T-cell (primary cell): ENCODE measurements at regions not wholly inside any gene's neighbourhood (a gene's known extent, or its start where the extent isn't known, plus 50 kb on each side); places are given as distances from the start of the nearest gene placed in this dataset.

Experiments used
- ATAC-seq, 4 experiments: fragments of 200-7000 bp in 3 of 4; fragments of 150-1000 bp in 1 of 4; cut with Tn5 transposase; replicated peaks in 1 of 4; 1 replicate in 3 of 4; 2 replicates in 1 of 4; pipeline ENCODE4 v1.10.0; 2021; ENCODE audit warnings: moderate library complexity in 3 of 4, mild to moderate bottlenecking in 2 of 4, moderate number of reproducible peaks in 1 of 4
- CTCF ChIA-PET, 2 donors: fragments of 300-600 bp; sonication (Branson Sonifier 250); formaldehyde crosslinking; loops; one replicate each; lab custom pipeline; 2022; ENCODE audit warnings: antibody characterized with exemption in 2 of 2; lab: Charles Lee
- POLR2A ChIA-PET, 2 donors: fragments of 300-600 bp; sonication (Branson Sonifier 250); formaldehyde crosslinking; loops; one replicate each; lab custom pipeline; 2022; ENCODE audit warnings: antibody characterized with exemption in 2 of 2; lab: Charles Lee
- DNase-seq, 35 experiments: peaks; one replicate each; pipeline versions ENCODE4 v3.0.0 to v3.0.0-alpha.2; 2013 to 2023
- H3K27ac ChIP-seq: one replicate; pipeline ENCODE4 v1.5.1; 2013; ENCODE audit warnings: low read length
- H3K27me3 ChIP-seq, 2 experiments: replicated peaks in 1 of 2; 1 replicate in 1 of 2; 2 replicates in 1 of 2; pipeline versions ENCODE4 v1.6.1 to v1.7.0; 2013; ENCODE audit warnings: low read length in 1 of 2, mixed read lengths in 1 of 2; ENCODE audit not compliant: control insufficient read depth in 2 of 2, insufficient read depth in 2 of 2; ENCODE audit errors: extremely low read depth in 1 of 2
- H3K36me3 ChIP-seq, 2 donors: 1 replicate in 1 of 2; 2 replicates in 1 of 2; pipeline versions ENCODE4 v1.6.1 to v1.7.0; 2013; ENCODE audit warnings: low read length in 1 of 2; ENCODE audit not compliant: control insufficient read depth in 2 of 2, insufficient read depth in 1 of 2; ENCODE audit errors: extremely low read depth in 1 of 2
- H3K4me1 ChIP-seq, 2 experiments: 1 replicate in 1 of 2; 2 replicates in 1 of 2; pipeline versions ENCODE4 v1.6.1 to v1.7.0; 2013; ENCODE audit warnings: low read length in 2 of 2, mixed read lengths in 1 of 2; ENCODE audit not compliant: insufficient read depth in 2 of 2, control insufficient read depth in 1 of 2; ENCODE audit errors: extremely low read depth in 1 of 2
- H3K4me3 ChIP-seq, 2 donors: 1 replicate in 1 of 2; 2 replicates in 1 of 2; pipeline versions ENCODE4 v1.5.1 to v1.7.0; 2013; ENCODE audit warnings: mild to moderate bottlenecking in 2 of 2, low read length in 1 of 2, moderate library complexity in 1 of 2; ENCODE audit not compliant: control insufficient read depth in 1 of 2; ENCODE audit errors: extremely low read depth in 1 of 2
- H3K9me3 ChIP-seq: 2 replicates; pipeline ENCODE4 v1.7.0; 2013
- H3K27ac Mint-ChIP-seq, 2 donors: one replicate each; pipeline ENCODE4 v1.8.0; 2020 to 2021; ENCODE audit warnings: mild to moderate bottlenecking in 2 of 2, mixed read lengths in 2 of 2
- H3K27me3 Mint-ChIP-seq, 2 donors: one replicate each; pipeline ENCODE4 v1.8.0; 2021 to 2022; ENCODE audit warnings: mixed read lengths in 2 of 2
- H3K36me3 Mint-ChIP-seq: one replicate; pipeline ENCODE4 v1.8.0; 2021; ENCODE audit warnings: mixed read lengths
- H3K4me1 Mint-ChIP-seq, 3 donors: one replicate each; pipeline ENCODE4 v1.8.0; 2020 to 2022; ENCODE audit warnings: mixed read lengths in 3 of 3, mild to moderate bottlenecking in 1 of 3
- H3K4me3 Mint-ChIP-seq, 3 donors: one replicate each; pipeline ENCODE4 v1.8.0; 2020 to 2022; ENCODE audit warnings: mild to moderate bottlenecking in 3 of 3, mixed read lengths in 3 of 3, moderate library complexity in 3 of 3
- H3K9me3 Mint-ChIP-seq, 3 donors: one replicate each; pipeline ENCODE4 v1.8.0; 2020 to 2022; ENCODE audit warnings: mixed read lengths in 3 of 3
- WGBS: methylation state at CpG from one replicate; pipeline ENCODE4 v1.1.5; 2013; ENCODE audit warnings: missing lambda C conversion rate; ENCODE audit not compliant: insufficient coverage; 5-methylcytosine and 5-hydroxymethylcytosine counted together

DNA sequence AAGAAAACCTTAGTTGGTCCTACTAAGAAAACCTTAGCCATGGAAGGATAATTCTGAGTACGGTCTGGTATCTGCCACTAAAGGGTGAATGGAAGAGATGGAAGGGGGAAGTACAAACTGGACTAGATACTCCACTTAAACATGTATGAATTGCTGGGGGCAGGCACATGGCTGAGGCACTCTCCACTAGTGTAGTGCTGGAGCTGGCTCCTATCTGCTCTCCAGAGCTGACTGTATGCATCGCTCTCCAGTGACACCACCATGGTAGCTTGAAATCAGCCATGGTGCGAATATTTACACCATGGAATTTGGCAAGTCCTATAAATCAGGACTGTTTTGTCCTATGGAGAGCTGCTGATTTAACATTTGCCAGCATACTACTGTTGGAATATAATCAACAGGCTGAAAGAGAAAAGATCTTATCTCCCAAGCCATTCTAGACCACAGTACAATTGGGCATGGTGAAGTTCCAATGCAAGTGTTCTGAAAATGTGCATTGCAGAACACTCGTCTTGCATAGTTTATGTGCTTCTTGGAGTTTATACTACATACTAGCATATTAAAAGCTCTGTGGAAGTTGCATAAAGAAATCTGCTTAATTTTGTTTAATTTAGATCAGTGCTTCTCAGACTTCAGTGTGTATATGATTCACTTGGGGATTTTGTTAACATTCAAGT, 277.4 kb downstream of the TDRD15 start:
- POLR2A ChIA-PET, result no interaction called here
- CTCF ChIA-PET, result no interaction called here
- Mint-ChIP-seq H3K4me1 (no peaks in the 10 kb centered on the region), H3K27me3 (no peaks in the 10 kb centered on the region), H3K27ac (no peak overlapping the region), H3K36me3 (no peaks in the 10 kb centered on the region), H3K9me3 (peaks cover 0 to 10% (median 0%) of the 10 kb centered on the region in 3 donors), H3K4me3 (no peak overlapping the region)
- WGBS, result 75% methylated on average over 2 of the region's 4 CpGs
- H3K4me1 ChIP-seq, result no peaks in the 10 kb centered on the region
- H3K27me3 ChIP-seq, result no peaks in the 10 kb centered on the region
- H3K9me3 ChIP-seq, result no peaks in the 10 kb centered on the region
- H3K4me3 ChIP-seq, result no peak overlapping the region
- DNase-seq, result no peak
- H3K27ac ChIP-seq, result no peak overlapping the region
- H3K36me3 ChIP-seq, result no peaks in the 10 kb centered on the region
- no peak for ATAC-seq

DNA sequence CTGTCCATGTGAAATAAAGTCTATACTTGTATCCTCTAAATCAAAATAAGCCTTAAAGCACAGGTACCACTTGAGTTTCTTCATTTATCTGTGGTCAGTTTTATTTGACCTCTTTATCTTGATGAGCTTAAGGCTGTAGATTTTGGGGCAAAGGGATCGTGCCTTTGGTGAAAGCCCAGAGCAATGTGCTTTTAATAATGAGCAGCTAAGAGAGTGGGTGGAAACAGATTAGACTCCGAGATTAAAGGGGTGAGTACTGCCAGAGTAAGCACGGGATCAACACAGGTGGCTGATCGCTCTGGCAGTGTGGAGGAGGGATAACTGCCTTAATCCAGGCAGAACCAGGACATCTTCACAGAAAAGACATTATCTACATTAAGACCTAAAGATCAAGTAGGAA, 280.4 kb downstream of the TDRD15 start:
- Histone ChIP-seq H3K27me3 (no peaks in the 10 kb centered on the region), H3K27ac (no peak overlapping the region), H3K4me1 (no peaks in the 10 kb centered on the region), H3K9me3 (no peaks in the 10 kb centered on the region), H3K36me3 (no peaks in the 10 kb centered on the region), H3K4me3 (no peak overlapping the region)
- Mint-ChIP-seq H3K27me3 (no peaks in the 10 kb centered on the region), H3K27ac (no peak overlapping the region), H3K36me3 (no peaks in the 10 kb centered on the region), H3K4me3 (no peak overlapping the region), H3K9me3 (peaks cover 0 to 4% (median 0%) of the 10 kb centered on the region in 3 donors), H3K4me1 (no peaks in the 10 kb centered on the region)
- no peak for DNase-seq
- WGBS, result 75% methylated on average over 1 of the region's 4 CpGs
- CTCF ChIA-PET, result no interaction called here
- no peak for ATAC-seq
- POLR2A ChIA-PET, result no interaction called here

DNA sequence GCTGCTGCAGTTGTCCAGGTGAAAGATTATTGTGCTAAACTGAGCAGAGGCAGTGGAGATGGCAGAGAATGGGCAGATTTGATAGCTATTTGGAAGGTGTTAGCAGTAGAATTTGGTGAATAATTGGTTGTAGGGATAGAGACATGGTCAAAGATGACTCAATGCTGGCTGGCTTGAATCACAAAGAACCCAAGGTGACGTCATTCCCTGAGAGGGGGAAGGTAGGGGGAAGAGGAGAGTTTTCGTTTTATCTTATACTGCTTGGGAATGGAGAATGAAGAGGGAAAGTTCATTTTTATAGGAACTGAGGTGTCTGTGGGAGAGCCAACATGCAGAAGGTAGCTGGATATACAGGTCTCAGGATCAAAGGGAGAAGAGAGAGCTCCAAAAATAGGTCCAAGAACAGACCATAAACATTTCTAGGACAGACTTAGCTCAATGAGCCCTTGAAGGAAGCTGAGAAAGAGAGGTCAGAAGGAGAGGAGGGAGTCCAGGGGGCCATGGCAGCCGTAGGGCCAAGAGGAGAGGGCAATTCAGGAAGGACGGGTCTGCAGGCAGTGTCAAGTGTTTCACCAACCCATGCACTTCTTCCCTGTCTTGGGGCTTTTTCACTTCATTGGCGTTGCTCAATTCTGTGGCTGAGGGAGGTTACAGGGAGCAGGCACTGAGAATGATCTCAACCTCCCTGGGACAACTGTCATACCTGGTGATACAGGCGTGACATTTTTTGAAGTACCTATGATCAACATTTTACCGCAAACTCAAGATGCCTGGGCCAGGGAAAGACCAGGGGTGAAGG, 281.3 kb downstream of the TDRD15 start:
- Histone ChIP-seq H3K36me3 (no peaks in the 10 kb centered on the region), H3K4me1 (no peaks in the 10 kb centered on the region), H3K27ac (no peak overlapping the region), H3K27me3 (no peaks in the 10 kb centered on the region), H3K4me3 (no peak overlapping the region), H3K9me3 (no peaks in the 10 kb centered on the region)
- Mint-ChIP-seq H3K36me3 (no peaks in the 10 kb centered on the region), H3K9me3 (peaks cover 0 to 11% (median 0%) of the 10 kb centered on the region in 3 donors), H3K27me3 (no peaks in the 10 kb centered on the region), H3K27ac (no peak overlapping the region), H3K4me1 (no peaks in the 10 kb centered on the region), H3K4me3 (no peak overlapping the region)
- ATAC-seq, result no peak
- ChIA-PET POLR2A (no interaction called here), CTCF (no interaction called here)
- WGBS, result 77% methylated on average over 5 of the region's 7 CpGs
- DNase-seq, result no peak

DNA sequence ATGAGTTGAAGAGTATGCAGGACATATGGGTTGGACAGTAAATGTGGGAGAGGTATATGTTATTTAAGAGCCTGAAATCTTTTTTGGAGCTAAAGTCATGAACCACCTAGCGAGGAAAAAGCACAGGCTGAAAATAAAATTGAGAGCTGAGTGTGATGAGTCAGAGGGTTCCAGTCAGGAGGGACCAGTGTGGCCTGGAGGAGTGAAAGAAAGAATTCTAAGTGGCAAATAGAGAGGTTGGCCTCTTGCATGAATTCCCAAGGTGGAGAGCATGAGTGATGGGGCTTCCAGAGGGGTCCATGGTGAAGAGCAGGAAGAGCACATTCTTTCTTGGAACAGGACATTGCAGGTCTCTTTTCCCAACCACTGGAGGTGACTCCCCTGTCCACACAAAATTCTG, 282.6 kb downstream of the TDRD15 start:
- Mint-ChIP-seq H3K36me3 (no peaks in the 10 kb centered on the region), H3K4me1 (no peaks in the 10 kb centered on the region), H3K9me3 (peaks cover 0 to 11% (median 6%) of the 10 kb centered on the region in 3 donors), H3K4me3 (no peak overlapping the region), H3K27me3 (no peaks in the 10 kb centered on the region), H3K27ac (no peak overlapping the region)
- Histone ChIP-seq H3K4me3 (no peak overlapping the region), H3K27me3 (no peaks in the 10 kb centered on the region), H3K4me1 (no peaks in the 10 kb centered on the region), H3K27ac (no peak overlapping the region), H3K9me3 (no peaks in the 10 kb centered on the region), H3K36me3 (no peaks in the 10 kb centered on the region)
- WGBS, result 73% methylated on average over 1 of the region's 1 CpG
- no peak for DNase-seq
- ATAC-seq, result no peak
- ChIA-PET CTCF (no interaction called here), POLR2A (no interaction called here)

DNA sequence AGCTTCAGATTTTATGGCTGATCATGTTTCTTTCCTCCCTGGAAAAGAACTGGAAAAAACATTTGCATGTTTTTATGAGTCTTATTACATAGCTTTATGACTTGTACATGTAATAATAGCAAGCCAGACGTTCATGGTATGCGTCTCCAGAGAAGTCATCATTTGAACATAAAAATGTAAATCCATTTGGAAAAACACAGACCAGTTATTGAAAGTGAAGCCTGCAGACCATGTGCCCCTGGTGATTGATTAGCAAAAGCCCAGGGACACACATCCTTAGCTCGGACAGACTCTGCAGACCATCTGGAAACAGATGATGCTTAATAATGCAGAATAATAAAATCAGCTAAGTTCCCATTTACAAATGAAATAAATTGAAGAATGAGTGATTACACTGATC, 283.1 kb downstream of the TDRD15 start:
- ATAC-seq, result no peak
- Histone ChIP-seq H3K4me1 (no peaks in the 10 kb centered on the region), H3K27ac (no peak overlapping the region), H3K36me3 (no peaks in the 10 kb centered on the region), H3K9me3 (no peaks in the 10 kb centered on the region), H3K4me3 (no peak overlapping the region), H3K27me3 (no peaks in the 10 kb centered on the region)
- ChIA-PET POLR2A (no interaction called here), CTCF (no interaction called here)
- WGBS, result no CpG with 5 or more reads among the region's 3 CpGs
- Mint-ChIP-seq H3K9me3 (peaks cover 0 to 11% (median 6%) of the 10 kb centered on the region in 3 donors), H3K36me3 (no peaks in the 10 kb centered on the region), H3K27ac (no peak overlapping the region), H3K27me3 (no peaks in the 10 kb centered on the region), H3K4me1 (no peaks in the 10 kb centered on the region), H3K4me3 (no peak overlapping the region)
- DNase-seq, result no peak

DNA sequence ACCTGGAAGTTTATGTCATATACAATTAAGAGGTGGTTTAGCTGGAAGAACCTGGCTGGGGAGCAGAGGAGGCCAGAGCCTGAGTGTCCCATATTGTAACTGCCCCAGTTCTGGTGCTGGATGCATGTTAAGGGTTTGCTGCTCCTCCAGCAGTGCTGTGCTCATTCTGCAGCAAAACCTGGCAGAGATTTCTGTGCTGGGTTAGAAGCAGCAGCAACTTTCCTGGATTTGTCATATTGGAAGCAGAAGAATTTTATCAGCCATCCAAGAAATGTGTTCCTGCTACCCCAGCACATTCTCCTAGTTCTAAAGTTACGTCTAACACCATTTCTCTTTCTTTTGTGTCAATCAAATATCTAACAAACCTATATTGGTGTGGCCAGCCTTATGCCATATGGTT, 284.1 kb downstream of the TDRD15 start:
- H3K9me3 Mint-ChIP-seq, result peaks cover 0 to 11% (median 6%) of the 10 kb centered on the region in 3 donors
- H3K27ac Mint-ChIP-seq, result no peak overlapping the region
- H3K27me3 Mint-ChIP-seq, result no peaks in the 10 kb centered on the region

More for the DNA sequence above, 284.1 kb downstream of the TDRD15 start:
- H3K36me3 ChIP-seq, result no peaks in the 10 kb centered on the region
- H3K4me3 ChIP-seq, result no peak overlapping the region
- Mint-ChIP-seq H3K4me1 (no peaks in the 10 kb centered on the region), H3K36me3 (no peaks in the 10 kb centered on the region), H3K4me3 (no peak overlapping the region)
- ChIA-PET CTCF (no interaction called here), POLR2A (no interaction called here)
- H3K27me3 ChIP-seq, result no peaks in the 10 kb centered on the region
- no peak overlapping the region for H3K27ac ChIP-seq
- H3K4me1 ChIP-seq, result no peaks in the 10 kb centered on the region
- H3K9me3 ChIP-seq, result no peaks in the 10 kb centered on the region
- DNase-seq, result no peak
- no peak for ATAC-seq
- WGBS, result no CpG with 5 or more reads among the region's 1 CpG
